ENCODE measurements at regions not wholly inside any gene's neighbourhood (a gene's known extent, or its start where the extent isn't known, plus 50 kb on each side); places are given as distances from the start of the nearest gene placed in this dataset.

DNA sequence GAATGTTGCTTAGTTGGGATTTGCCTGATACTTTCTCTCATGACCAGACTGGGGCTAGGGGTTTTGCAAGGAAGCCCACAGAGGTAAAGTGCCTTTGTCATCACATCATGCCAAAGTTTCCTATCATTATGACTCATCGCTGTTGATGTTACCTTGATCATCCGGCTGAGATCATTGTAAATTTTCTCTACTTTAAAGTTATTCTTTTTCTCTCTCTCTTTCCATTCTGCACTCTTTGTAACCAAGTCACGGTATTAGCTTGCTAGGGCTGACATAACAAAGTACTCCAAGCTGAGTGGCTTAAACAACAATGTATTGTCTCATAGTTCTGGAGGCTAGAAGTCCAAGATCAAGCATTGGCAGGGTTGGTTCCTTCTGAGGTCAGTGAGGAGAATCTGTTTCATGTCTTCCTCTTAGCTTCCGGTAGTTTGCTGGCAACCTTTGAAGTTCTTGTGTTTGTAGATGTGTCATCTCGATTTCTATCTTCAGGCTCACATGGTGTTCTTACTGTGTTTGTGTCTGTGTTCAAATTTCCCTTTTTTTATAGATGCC lies 113.0 kb downstream of the DTHD1 start:
- POLR2A ChIA-PET, result interaction anchor here (1.0 to 1.2 kb wide), 2 partner anchors 62 to 108 kb away, joined by 4 to 5 read pairs; no protein-coding TSS in a partner anchor
- peak; percentile 60 for DNase-seq
- Mint-ChIP-seq H3K36me3 (ENCODE audit: low read depth) (no peaks in the 10 kb centered on the region), H3K4me3 (peak overlapping the region; percentile 25), H3K4me1 (peaks cover 20% of the 10 kb centered on the region), H3K27ac (peak overlapping the region; percentile 93), H3K9me3 (ENCODE audit: low read depth) (no peaks in the 10 kb centered on the region), H3K27me3 (no peaks in the 10 kb centered on the region)
- peak; percentile 94 for ATAC-seq
- intact Hi-C loops (cut with DNase I, micrococcal nuclease), result loop anchor here (1.0 to 5.0 kb wide), 9 partner anchors 71 to 1738 kb away; partner anchors contain the start of gene ARAP2 (in 1 of the 2)
- CTCF ChIA-PET, result interaction anchor here (1.0 to 10.7 kb wide), 7 partner anchors 8 to 202 kb away, joined by 3 to 100 read pairs (median 3); partner anchors contain the start of gene ARAP2

DNA sequence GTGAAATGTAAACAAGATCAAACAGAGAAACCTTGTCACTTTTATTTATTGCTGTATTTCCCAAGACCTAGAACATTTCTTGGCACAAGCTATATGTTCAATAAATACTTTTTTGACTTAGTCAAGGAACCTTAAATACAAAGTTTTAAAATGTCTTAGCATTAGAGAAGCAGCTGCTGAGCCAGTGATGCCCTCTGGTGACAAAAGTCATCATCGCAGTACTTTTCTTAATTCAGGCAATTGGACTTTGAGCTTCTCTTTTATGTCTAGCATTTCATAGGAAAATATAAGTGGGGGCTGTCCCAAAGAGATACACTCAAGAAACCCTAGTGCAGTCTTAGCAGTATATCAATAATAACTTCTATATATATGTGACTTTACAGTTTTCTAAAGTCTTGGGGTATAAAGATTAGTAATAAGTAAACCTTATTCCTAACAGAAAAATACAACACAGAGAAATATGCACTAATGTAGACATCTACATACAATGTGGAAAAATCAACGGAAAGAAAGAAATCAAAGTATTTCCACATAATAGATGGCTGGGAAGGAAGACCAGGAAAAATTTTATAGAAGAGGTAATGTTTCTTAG lies 118.4 kb downstream of the DTHD1 start:
- ATAC-seq, result peak; percentile 77
- Mint-ChIP-seq H3K27ac (no peak overlapping the region), H3K27me3 (no peaks in the 10 kb centered on the region), H3K9me3 (ENCODE audit: low read depth) (peaks cover 5% of the 10 kb centered on the region), H3K36me3 (ENCODE audit: low read depth) (no peaks in the 10 kb centered on the region), H3K4me3 (no peak overlapping the region), H3K4me1 (peaks cover 26% of the 10 kb centered on the region)
- POLR2A ChIA-PET, result interaction anchor here (0.7 to 1.0 kb wide), 3 partner anchors 34 to 113 kb away, joined by 3 read pairs; no protein-coding TSS in a partner anchor
- intact Hi-C loops (cut with DNase I, micrococcal nuclease), result loop anchor here (1.0 to 5.0 kb wide), 4 partner anchors 17 to 158 kb away; partner anchors contain the start of gene ARAP2 (in 1 of the 2)
- CTCF ChIA-PET, result interaction anchor here (0.6 to 10.7 kb wide), 46 partner anchors 9 to 465 kb away, joined by 3 to 100 read pairs (median 4); partner anchors contain the start of gene ARAP2
- DNase-seq, result peak; percentile 69

DNA sequence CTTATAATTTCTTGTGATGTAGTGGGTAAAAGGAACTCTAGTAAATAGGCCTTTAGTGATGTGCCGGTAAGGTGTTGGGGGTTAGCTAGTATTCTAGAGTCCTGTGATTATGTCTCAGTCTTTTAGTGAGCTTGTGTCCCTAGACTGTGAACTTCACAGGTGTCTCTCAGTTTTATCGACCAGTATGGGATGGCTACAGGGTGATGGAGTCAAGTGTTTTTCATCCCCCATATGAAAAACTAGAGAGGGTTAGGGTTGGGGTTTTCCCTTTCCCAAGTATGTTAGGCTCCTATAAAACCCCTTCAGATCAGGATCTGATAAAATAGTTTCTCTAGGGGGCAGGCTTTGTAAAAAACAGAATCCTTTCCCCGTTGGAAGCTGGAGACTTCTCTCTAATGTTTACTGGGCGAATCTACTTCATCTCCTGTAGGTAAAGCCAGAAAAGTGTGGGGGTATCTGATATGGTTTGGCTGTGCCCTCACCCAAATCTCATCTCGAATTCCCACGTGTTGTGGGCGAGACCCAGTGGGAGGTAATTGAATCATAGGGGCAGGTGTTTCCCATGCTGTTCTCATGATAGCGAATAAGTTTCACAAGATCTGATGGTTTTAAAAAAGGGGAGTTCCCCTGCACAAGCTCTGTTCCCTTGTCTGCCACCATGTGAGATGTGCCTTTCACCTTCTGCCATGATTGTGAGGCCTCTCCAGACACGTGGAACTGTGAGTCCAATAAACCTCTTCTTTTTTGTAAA lies 120.8 kb downstream of the DTHD1 start:
- H3K4me1 Mint-ChIP-seq, result peaks cover 19% of the 10 kb centered on the region
- DNase-seq, result peak; percentile 18

DNA sequence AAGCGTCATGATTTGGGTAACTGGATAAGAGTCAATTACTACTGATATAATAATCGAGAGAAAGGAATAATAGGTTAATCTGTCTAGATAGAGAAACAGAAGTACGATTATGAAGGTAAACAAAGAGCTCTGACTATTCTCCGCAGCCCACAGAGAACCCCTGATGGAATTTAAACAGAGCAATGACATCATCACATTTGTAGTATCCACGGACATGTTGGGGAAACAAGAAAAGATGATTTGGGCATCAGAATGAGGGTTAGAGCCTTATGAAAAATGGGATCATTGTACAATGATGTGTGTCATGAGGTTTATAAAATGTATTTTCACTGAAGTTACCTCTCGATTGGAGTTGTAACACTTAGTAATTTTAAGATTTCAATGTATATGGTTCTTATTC lies 129.9 kb downstream of the DTHD1 start:
- CTCF ChIA-PET, result no interaction called here
- H3K27me3 Mint-ChIP-seq, result peaks cover 20% of the 10 kb centered on the region
- H3K4me3 Mint-ChIP-seq, result no peak overlapping the region
- POLR2A ChIA-PET, result no interaction called here
- no peaks in the 10 kb centered on the region for H3K4me1 Mint-ChIP-seq
- no peaks in the 10 kb centered on the region for H3K9me3 Mint-ChIP-seq (ENCODE audit: low read depth)
- ATAC-seq (no peak), DNase-seq (no peak)
- intact Hi-C loops (cut with DNase I, micrococcal nuclease), result loop anchor here in 1 of 2 experiments (5.0 kb wide), 1 partner anchor 986 kb away; no protein-coding TSS in a partner anchor
- H3K27ac Mint-ChIP-seq, result no peak overlapping the region
- H3K36me3 Mint-ChIP-seq (ENCODE audit: low read depth), result no peaks in the 10 kb centered on the region

More for the DNA sequence above, 120.8 kb downstream of the DTHD1 start:
- ATAC-seq, result peak; percentile 12
- H3K27ac Mint-ChIP-seq, result no peak overlapping the region
- POLR2A ChIA-PET, result interaction anchor here (0.6 kb wide), 1 partner anchor 159 kb away, joined by 4 read pairs; no protein-coding TSS in a partner anchor
- H3K27me3 Mint-ChIP-seq, result peaks cover 1% of the 10 kb centered on the region
- CTCF ChIA-PET, result interaction anchor here (1.0 to 10.7 kb wide), 4 partner anchors 8 to 188 kb away, joined by 3 to 100 read pairs (median 6); no protein-coding TSS in a partner anchor
- H3K36me3 Mint-ChIP-seq (ENCODE audit: low read depth), result no peaks in the 10 kb centered on the region
- no peak overlapping the region for H3K4me3 Mint-ChIP-seq
- peaks cover 5% of the 10 kb centered on the region for H3K9me3 Mint-ChIP-seq (ENCODE audit: low read depth)
- intact Hi-C loops (cut with DNase I, micrococcal nuclease), result no loop called here

DNA sequence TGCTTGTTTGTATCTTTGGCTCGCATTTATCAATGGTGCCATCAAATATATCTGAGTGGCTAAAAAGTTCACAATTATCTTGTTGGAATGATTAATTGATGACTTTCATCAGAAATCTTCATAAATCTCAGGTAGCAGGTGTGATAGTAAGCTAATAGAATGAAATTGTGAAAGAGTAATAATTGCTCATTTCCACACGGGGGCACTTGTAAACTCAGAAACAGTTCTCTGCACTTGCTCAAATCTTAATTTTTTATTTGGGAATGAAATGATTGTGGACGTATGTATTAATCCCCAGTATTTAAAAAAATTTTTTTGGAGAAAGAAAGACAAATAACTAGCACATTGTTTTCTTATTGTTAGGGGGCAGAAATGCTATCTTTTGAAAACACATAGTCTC lies 132.8 kb downstream of the DTHD1 start:
- Mint-ChIP-seq H3K27me3 (peaks cover 27% of the 10 kb centered on the region), H3K4me3 (no peak overlapping the region), H3K4me1 (no peaks in the 10 kb centered on the region), H3K27ac (no peak overlapping the region), H3K36me3 (ENCODE audit: low read depth) (no peaks in the 10 kb centered on the region), H3K9me3 (ENCODE audit: low read depth) (no peaks in the 10 kb centered on the region)
- ATAC-seq, result no peak
- POLR2A ChIA-PET, result no interaction called here
- CTCF ChIA-PET, result interaction anchor here (0.6 to 1.1 kb wide), 4 partner anchors 15 to 975 kb away, joined by 3 read pairs; no protein-coding TSS in a partner anchor
- DNase-seq, result no peak
- intact Hi-C loops (cut with DNase I, micrococcal nuclease), result loop anchor here (2.0 to 5.0 kb wide), 2 partner anchors 977 to 983 kb away; no protein-coding TSS in a partner anchor

DNA sequence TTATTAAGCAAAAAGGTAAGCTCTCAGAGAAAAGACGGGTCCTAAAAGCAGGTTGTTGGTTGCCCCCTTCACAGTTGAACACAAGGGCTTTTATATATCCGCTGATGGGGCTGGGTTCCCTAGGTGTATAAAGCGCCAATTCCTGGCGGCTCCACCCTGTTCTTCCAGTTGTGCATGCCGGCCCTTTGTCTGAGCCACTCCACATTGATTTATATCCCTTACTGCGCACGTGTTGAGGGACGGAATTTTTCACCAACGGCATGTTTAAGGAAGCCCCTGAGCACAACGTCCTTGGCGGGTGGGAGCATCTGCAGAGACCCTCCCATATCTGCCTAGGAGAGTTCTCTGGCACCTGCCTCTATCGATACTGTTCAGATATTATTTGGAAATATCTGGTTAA lies 135.7 kb downstream of the DTHD1 start:
- Mint-ChIP-seq H3K27me3 (peaks cover 22% of the 10 kb centered on the region), H3K9me3 (ENCODE audit: low read depth) (no peaks in the 10 kb centered on the region), H3K4me1 (no peaks in the 10 kb centered on the region), H3K27ac (no peak overlapping the region), H3K36me3 (ENCODE audit: low read depth) (no peaks in the 10 kb centered on the region), H3K4me3 (no peak overlapping the region)
- ATAC-seq (no peak), DNase-seq (no peak)
- ChIA-PET POLR2A (no interaction called here), CTCF (no interaction called here)
- intact Hi-C loops (cut with DNase I, micrococcal nuclease), result no loop called here

DNA sequence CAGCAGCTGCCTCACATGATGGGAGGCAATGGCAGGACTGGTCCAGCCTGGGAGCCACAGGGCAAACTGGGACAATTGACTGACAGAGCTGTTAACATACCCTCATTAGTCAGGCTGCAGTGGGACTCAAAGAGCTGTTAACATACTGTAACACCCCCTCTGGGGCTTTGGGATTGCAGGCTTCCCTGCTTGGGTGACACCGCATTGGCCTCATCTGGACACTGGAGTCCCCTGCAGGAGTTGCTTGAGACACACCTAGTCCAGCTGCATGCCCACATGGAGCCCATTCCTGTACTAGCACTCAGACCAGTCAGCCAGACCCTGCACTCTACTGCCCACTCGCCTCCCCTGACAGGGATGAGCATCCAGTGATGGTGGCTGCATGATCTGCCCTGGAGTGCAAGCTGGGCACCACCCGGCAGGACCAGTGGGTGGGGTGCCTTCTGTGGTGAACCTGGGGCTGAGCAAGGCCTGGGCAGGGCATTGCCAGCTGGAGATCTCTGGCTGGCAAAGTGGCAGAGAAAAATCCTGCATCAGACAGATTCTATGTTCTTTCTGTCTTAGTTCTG lies 138.8 kb downstream of the DTHD1 start:
- ATAC-seq (no peak), DNase-seq (no peak)
- no peaks in the 10 kb centered on the region for H3K9me3 Mint-ChIP-seq (ENCODE audit: low read depth)
- no peaks in the 10 kb centered on the region for H3K4me1 Mint-ChIP-seq
- CTCF ChIA-PET, result interaction anchor here (1.5 kb wide), 1 partner anchor 21 kb away, joined by 5 read pairs; no protein-coding TSS in a partner anchor
- H3K27ac Mint-ChIP-seq, result no peak overlapping the region
- intact Hi-C loops (cut with DNase I, micrococcal nuclease), result no loop called here
- H3K27me3 Mint-ChIP-seq, result peaks cover 23% of the 10 kb centered on the region
- H3K36me3 Mint-ChIP-seq (ENCODE audit: low read depth), result no peaks in the 10 kb centered on the region
- no peak overlapping the region for H3K4me3 Mint-ChIP-seq
- POLR2A ChIA-PET, result no interaction called here

DNA sequence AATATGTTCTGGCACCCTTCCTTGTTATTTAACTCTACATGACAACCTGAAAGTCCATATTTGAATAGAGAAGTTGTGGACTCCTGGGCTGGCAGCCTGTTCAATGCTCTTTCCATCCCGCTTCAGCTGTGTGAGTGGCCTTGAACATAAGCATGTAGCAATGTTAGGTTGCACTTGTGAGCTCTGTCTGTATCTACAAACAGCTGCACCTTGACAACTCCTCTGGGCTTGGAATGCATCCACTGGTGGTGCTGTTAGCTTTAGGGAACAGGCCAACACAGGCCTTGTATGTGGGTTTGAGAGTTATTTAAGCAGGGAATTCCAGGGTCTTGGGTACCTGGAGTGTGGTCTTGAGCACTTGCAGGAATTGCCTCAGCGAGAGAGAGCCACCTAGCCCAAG lies 141.2 kb downstream of the DTHD1 start:
- CTCF ChIA-PET, result no interaction called here
- POLR2A ChIA-PET, result no interaction called here
- H3K27ac Mint-ChIP-seq, result no peak overlapping the region
- H3K36me3 Mint-ChIP-seq (ENCODE audit: low read depth), result no peaks in the 10 kb centered on the region
- peaks cover 16% of the 10 kb centered on the region for H3K27me3 Mint-ChIP-seq
- no peaks in the 10 kb centered on the region for H3K9me3 Mint-ChIP-seq (ENCODE audit: low read depth)
- DNase-seq, result no peak
- intact Hi-C loops (cut with DNase I, micrococcal nuclease), result no loop called here
- ATAC-seq, result no peak
- H3K4me1 Mint-ChIP-seq, result no peaks in the 10 kb centered on the region
- H3K4me3 Mint-ChIP-seq, result no peak overlapping the region

DNA sequence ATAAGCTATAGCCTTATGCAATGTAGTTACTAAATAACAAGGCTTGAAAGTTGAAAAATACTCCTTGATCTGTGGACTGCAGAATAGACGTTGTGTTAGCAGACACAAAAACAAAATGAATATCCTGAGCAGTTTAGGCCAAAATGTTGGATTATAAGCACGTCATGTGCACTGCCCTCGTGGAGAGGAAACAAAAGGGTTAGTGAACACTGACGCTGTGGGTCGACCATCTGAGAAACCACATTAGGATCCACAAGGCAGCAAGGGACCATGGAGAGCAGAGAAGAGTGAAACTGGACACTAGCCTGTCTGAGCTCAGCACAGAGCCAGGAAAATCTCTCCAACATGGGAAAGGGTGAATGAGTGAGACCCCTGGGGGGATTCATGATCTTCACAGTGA lies 145.3 kb downstream of the DTHD1 start:
- Mint-ChIP-seq H3K4me3 (no peak overlapping the region), H3K36me3 (ENCODE audit: low read depth) (no peaks in the 10 kb centered on the region), H3K27ac (no peak overlapping the region), H3K27me3 (peaks cover 7% of the 10 kb centered on the region), H3K4me1 (no peaks in the 10 kb centered on the region), H3K9me3 (ENCODE audit: low read depth) (no peaks in the 10 kb centered on the region)
- DNase-seq (no peak), ATAC-seq (no peak)
- intact Hi-C loops (cut with DNase I, micrococcal nuclease), result no loop called here
- POLR2A ChIA-PET, result no interaction called here
- CTCF ChIA-PET, result no interaction called here

DNA sequence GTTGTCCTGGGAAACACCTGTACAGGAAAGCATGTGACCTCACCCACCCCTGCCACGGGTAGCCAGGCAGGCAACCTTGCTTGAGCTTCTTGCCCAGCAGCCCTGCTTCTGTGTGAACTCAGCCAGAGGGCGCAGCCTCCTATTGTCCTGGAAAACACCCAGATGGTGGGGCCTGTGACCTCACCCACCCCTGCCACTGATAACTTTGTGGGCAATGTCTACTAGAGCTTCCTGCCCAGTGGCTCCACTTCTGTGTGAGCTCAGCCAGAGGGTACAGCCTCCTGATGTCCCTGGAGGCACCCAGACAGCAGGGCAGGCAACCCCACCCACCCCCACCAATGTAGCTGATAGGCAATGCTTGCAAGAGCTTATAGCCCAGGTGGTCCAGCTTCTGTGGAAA lies 146.3 kb downstream of the DTHD1 start:
- H3K27me3 Mint-ChIP-seq, result peaks cover 7% of the 10 kb centered on the region
- ChIA-PET POLR2A (no interaction called here), CTCF (interaction anchor here (0.8 kb wide), 1 partner anchor 467 kb away, joined by 4 read pairs; no protein-coding TSS in a partner anchor)
- H3K9me3 Mint-ChIP-seq (ENCODE audit: low read depth), result no peaks in the 10 kb centered on the region
- no peak for DNase-seq
- H3K4me3 Mint-ChIP-seq, result no peak overlapping the region
- no peak for ATAC-seq
- H3K27ac Mint-ChIP-seq, result no peak overlapping the region
- intact Hi-C loops (cut with DNase I, micrococcal nuclease), result no loop called here
- no peaks in the 10 kb centered on the region for H3K36me3 Mint-ChIP-seq (ENCODE audit: low read depth)
- no peaks in the 10 kb centered on the region for H3K4me1 Mint-ChIP-seq

DNA sequence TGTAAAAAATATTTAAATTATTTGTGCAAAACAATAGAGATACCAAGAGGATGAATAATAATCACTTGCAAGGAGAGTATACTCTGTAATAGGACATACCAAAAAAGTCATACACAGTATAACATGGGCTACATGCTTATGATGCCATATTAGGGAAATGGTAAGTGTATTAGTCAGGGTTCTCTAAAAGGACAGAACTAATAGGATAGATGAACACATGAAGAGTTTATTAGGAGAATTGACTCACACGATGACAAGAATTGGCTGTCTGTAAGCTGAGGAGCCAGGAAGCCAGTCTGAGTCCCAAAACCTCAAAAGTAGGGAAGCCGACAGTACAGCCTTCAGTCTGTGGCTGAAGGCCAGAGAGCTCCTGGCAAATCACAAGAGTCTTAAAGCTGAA lies 151.2 kb downstream of the DTHD1 start:
- DNase-seq (no peak), ATAC-seq (no peak)
- Mint-ChIP-seq H3K36me3 (ENCODE audit: low read depth) (no peaks in the 10 kb centered on the region), H3K4me3 (no peak overlapping the region), H3K27me3 (peaks cover 3% of the 10 kb centered on the region), H3K27ac (no peak overlapping the region), H3K9me3 (ENCODE audit: low read depth) (peaks cover 8% of the 10 kb centered on the region), H3K4me1 (no peaks in the 10 kb centered on the region)
- ChIA-PET POLR2A (no interaction called here), CTCF (no interaction called here)
- intact Hi-C loops (cut with DNase I, micrococcal nuclease), result no loop called here

Measured in activated CD4-positive, alpha-beta T cell treated with anti-CD3 and anti-CD28 coated beads for 36 hours (primary cell).